ENCODE measurements at regions not wholly inside any gene's neighbourhood (a gene's known extent, or its start where the extent isn't known, plus 50 kb on each side); places are given as distances from the start of the nearest gene placed in this dataset.

GRCh38 chr3:191065181-191065805 lies 133.7 kb upstream of the OSTN start:
- DNase-seq (ENCODE audit: insufficient read length, low spot score) = no peak
- TF ChIP-seq, protein P1, sequence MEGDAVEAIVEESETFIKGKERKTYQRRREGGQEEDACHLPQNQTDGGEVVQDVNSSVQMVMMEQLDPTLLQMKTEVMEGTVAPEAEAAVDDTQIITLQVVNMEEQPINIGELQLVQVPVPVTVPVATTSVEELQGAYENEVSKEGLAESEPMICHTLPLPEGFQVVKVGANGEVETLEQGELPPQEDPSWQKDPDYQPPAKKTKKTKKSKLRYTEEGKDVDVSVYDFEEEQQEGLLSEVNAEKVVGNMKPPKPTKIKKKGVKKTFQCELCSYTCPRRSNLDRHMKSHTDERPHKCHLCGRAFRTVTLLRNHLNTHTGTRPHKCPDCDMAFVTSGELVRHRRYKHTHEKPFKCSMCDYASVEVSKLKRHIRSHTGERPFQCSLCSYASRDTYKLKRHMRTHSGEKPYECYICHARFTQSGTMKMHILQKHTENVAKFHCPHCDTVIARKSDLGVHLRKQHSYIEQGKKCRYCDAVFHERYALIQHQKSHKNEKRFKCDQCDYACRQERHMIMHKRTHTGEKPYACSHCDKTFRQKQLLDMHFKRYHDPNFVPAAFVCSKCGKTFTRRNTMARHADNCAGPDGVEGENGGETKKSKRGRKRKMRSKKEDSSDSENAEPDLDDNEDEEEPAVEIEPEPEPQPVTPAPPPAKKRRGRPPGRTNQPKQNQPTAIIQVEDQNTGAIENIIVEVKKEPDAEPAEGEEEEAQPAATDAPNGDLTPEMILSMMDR (IDR thresholded peaks at IDR 0.05; ENCODE audit: insufficient read depth, missing control alignments) = no peak
- FAIRE-seq = no peak

DNA sequence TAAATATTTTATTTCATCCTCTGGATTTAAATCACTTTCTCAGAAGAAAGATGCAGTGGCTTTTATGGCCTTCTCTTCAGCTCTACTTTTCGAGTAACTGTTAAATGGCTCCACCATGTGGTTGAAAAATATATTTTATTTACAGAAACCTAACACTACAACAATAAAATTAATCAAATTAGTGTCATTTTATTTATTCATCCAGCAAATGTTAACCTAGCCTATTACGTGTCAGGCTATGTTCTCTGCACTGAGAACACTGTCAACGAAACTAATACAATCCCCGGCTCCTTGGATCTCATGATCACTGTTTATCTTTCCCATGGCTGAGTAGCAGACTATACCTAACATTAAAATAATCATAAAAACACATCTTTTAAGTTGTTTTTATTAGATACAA lies 148.0 kb upstream of the OSTN start:
- TF ChIP-seq, protein P1 (IDR thresholded peaks at IDR 0.05; ENCODE audit: insufficient read depth, missing control alignments) = peak; percentile 67
- no peak for DNase-seq (ENCODE audit: insufficient read length, low spot score)

DNA sequence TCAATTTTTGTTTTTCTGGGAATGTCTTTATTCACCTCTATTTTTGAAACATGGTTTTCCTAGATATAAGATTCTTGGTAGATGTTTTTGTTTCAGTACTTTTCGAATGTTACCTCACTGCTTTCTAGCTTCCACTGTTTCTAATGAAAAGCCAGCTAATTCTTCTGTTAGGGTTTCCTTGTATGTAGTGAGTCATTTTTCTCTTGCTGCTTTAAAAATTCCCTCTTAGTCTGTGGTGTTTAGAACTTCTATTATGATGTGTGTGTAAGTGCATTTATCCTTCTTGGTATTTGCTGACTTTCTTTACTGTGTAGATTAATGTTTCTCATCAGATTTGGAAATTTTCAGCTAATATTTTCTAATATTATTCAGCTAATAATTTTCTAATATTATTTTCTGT lies 151.1 kb upstream of the OSTN start:
- TF ChIP-seq, protein P1 (IDR thresholded peaks at IDR 0.05; ENCODE audit: insufficient read depth, missing control alignments) = no peak
- FAIRE-seq (peak; percentile 29), DNase-seq (ENCODE audit: insufficient read length, low spot score) (no peak)

More for the DNA sequence above, 148.0 kb upstream of the OSTN start:
- peak; percentile 74 for FAIRE-seq

DNA sequence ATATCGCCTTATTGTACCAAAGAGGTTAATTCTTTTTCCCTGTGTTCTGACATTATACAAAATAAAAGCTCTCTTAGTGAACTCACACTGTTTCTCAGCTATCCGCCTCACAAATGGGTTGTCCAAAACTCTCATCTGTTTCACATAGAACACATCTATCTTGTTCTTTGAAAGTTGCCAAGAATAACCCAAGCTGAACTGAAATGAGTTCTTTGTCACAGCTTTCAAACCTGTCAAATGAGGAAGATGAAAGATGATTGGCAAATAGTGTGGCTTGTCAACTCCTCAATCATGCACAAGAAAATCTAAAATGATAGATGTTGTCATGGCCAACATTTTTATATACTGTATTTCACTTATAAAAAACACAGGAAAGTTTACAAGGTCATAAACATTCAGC lies 168.1 kb upstream of the OSTN start:
- TF ChIP-seq, protein P1 (IDR thresholded peaks at IDR 0.05; ENCODE audit: insufficient read depth, missing control alignments) = no peak
- FAIRE-seq = no peak

DNA sequence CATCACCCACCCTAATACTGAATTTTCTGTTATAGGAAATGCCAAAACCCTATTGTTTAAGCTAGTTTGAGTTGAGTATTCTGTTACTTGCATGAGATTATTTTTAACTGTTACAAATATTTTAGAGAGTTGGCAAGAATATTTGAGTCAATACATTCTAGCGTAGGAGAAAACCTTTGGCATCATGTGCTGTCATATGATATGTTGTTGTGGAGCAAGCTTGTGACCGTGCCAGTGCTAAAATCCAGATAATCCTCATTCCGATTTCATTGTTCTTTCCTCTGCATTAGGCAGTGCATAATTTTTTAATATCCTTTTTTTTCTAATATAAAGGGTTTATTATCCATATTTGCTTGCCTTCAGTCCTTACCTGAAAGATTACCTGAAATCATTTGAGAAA lies 168.0 kb upstream of the GMNC start:
- DNase-seq (ENCODE audit: insufficient read length, low spot score) = no peak
- TF ChIP-seq, protein P1 (IDR thresholded peaks at IDR 0.05; ENCODE audit: insufficient read depth, missing control alignments) = no peak
- no peak for FAIRE-seq

More for the DNA sequence above, 168.1 kb upstream of the OSTN start:
- no peak for DNase-seq (ENCODE audit: insufficient read length, low spot score)

DNA sequence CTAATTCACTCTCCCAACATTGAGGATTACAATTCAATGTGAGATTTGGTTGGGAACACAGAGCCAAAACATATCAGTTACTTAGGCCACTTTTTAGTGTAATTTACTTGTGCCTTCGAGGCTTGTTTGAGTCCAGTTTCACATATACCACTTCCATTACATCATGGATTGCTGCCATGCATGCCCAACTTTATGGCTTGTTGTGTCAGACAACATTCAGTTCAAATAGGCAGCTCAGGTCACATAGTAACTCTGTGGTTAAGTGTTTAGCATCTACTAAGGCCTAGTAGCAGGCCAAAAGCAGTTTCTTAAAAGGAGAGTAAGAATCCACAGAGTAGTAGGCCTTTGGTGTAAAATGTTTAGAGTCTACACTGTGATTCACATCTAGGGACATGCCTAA lies 164.3 kb upstream of the GMNC start:
- DNase-seq (ENCODE audit: insufficient read length, low spot score) (no peak), FAIRE-seq (no peak)
- TF ChIP-seq, protein P1 (IDR thresholded peaks at IDR 0.05; ENCODE audit: insufficient read depth, missing control alignments) = no peak

DNA sequence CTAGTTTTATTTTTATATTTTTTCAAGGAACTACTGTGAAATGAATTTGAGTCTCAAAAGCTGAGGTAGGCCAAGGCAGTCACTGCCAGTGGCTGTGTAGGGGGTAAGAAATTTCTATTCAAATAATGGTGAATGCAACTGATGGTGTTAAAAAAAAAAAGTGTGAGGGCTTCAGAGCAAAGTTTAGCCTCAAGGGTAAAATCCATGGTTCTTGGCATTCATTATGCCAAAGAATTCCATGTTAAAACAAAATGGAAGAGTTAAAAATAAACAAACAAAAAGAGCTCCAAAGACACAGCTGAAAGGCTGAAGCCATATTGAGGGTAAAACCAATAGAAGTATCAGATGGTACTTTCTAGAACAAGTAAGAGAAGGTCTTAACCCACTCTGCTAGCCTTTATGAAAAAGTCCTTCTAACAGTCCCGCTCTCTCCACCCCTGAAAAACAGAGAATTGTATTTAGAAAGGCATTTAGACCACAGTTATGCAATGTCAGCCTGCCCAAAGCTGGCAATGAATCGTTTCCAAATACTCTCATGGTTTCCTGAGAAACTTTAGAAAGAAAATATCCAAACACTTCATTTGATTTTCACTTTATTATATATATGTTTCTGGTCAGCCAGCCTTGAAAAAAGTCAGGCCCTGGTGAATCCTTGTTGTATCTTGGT lies 158.4 kb upstream of the GMNC start:
- FAIRE-seq (no peak), DNase-seq (ENCODE audit: insufficient read length, low spot score) (no peak)
- TF ChIP-seq, protein P1 (IDR thresholded peaks at IDR 0.05; ENCODE audit: insufficient read depth, missing control alignments) = no peak
